ENCODE measurements at regions not wholly inside any gene's neighbourhood (a gene's known extent, or its start where the extent isn't known, plus 50 kb on each side); places are given as distances from the start of the nearest gene placed in this dataset.

- H3K36me3 Mint-ChIP-seq (ENCODE audit: low read depth) = no peaks in the 10 kb centered on the region
- no peak overlapping the region for H3K4me3 Mint-ChIP-seq
- H3K9me3 Mint-ChIP-seq = no peaks in the 10 kb centered on the region
- H3K27ac Mint-ChIP-seq = no peak overlapping the region
- intact Hi-C loops (cut with micrococcal nuclease) = no loop called here
- H3K27me3 Mint-ChIP-seq = no peaks in the 10 kb centered on the region
- H3K4me1 Mint-ChIP-seq (ENCODE audit: low read depth) = no peaks in the 10 kb centered on the region
These were observed 311.1 kb upstream of the MAF start for GRCh38 chr16:79911660-79912059.

GRCh38 chr16:79909571-79909970, 309.0 kb upstream of the MAF start:
- Mint-ChIP-seq H3K4me1 (ENCODE audit: low read depth) (no peaks in the 10 kb centered on the region), H3K27me3 (no peaks in the 10 kb centered on the region), H3K27ac (no peak overlapping the region), H3K9me3 (no peaks in the 10 kb centered on the region), H3K36me3 (ENCODE audit: low read depth) (no peaks in the 10 kb centered on the region), H3K4me3 (no peak overlapping the region)
- intact Hi-C loops (cut with micrococcal nuclease) = no loop called here

- Mint-ChIP-seq H3K4me3 (no peak overlapping the region), H3K36me3 (ENCODE audit: low read depth) (no peaks in the 10 kb centered on the region), H3K9me3 (no peaks in the 10 kb centered on the region), H3K4me1 (ENCODE audit: low read depth) (no peaks in the 10 kb centered on the region), H3K27ac (no peak overlapping the region), H3K27me3 (no peaks in the 10 kb centered on the region)
- intact Hi-C loops (cut with micrococcal nuclease) = no loop called here
These were observed 302.9 kb upstream of the MAF start for GRCh38 chr16:79903471-79903870.

- no peaks in the 10 kb centered on the region for H3K36me3 Mint-ChIP-seq (ENCODE audit: low read depth)
- no peak overlapping the region for H3K4me3 Mint-ChIP-seq
- H3K9me3 Mint-ChIP-seq = no peaks in the 10 kb centered on the region
- intact Hi-C loops (cut with micrococcal nuclease) = no loop called here
- no peaks in the 10 kb centered on the region for H3K4me1 Mint-ChIP-seq (ENCODE audit: low read depth)
- no peak overlapping the region for H3K27ac Mint-ChIP-seq
- no peaks in the 10 kb centered on the region for H3K27me3 Mint-ChIP-seq
These were observed 301.8 kb upstream of the MAF start for GRCh38 chr16:79902351-79902750.

DNA sequence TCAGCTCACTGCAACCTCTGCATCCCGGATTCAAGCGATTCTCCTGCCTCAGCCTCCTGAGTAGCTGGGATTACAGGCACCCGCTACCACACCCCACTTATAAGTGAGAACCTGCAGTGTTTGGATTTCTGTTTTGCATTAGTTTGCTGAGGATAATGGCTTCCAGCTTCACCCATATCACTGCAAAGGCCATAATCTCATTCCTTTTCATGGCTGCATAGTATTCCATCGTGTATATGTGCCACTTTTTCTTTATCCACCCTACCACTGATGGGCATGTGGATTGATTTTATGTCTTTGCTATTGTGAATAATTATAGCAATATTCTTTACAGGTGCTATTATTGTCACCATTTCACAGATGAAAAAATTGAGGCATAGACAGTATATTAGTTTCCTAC, 301.0 kb upstream of the MAF start:
- H3K9me3 Mint-ChIP-seq = no peaks in the 10 kb centered on the region
- intact Hi-C loops (cut with micrococcal nuclease) = no loop called here
- H3K4me3 Mint-ChIP-seq = no peak overlapping the region

DNA sequence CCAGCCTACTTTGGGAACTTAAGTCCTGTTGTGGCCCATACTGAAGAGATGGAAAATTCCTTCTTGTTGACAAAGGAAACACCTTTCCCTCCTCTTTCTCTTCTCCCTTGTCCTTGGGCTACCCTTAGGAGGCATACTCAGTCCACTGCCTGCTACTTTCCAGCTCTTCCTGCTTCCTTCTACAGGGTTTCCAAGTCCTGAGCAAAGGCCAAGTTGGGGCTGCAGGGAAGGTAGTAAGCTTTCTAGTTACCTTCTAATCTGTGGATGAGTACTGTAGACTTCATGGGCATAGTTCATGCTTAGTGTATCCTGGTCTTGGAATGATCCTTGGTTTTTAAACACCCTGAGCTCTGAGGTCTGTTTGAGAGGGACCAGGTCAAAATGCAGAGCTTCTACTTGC, 299.2 kb upstream of the MAF start:
- intact Hi-C loops (cut with micrococcal nuclease) = no loop called here
- Mint-ChIP-seq H3K27ac (no peak overlapping the region), H3K36me3 (ENCODE audit: low read depth) (no peaks in the 10 kb centered on the region), H3K4me1 (ENCODE audit: low read depth) (no peaks in the 10 kb centered on the region), H3K27me3 (no peaks in the 10 kb centered on the region), H3K4me3 (no peak overlapping the region), H3K9me3 (no peaks in the 10 kb centered on the region)

More for the DNA sequence above, 301.0 kb upstream of the MAF start:
- Mint-ChIP-seq H3K36me3 (ENCODE audit: low read depth) (no peaks in the 10 kb centered on the region), H3K4me1 (ENCODE audit: low read depth) (no peaks in the 10 kb centered on the region), H3K27me3 (no peaks in the 10 kb centered on the region), H3K27ac (no peak overlapping the region)

DNA sequence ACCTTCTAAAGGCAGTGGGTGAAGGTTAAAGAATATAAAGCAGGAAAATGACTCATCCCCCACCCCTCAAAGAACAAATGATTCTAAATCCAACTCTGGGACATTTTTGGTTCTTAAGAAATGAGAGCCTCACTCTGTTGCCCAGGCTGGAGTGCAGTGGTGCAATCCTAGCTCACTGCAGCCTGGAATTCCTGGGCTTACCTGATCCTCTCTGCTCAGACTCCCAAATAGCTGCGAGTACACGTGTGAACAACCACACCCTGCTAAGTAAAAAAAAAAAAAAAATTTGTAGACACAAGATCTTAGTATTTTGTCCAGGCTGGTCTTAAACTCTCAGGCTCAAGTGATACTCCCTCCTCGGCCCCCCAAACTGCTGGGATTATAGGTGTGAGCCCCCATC, 298.8 kb upstream of the MAF start:
- intact Hi-C loops (cut with micrococcal nuclease) = no loop called here
- Mint-ChIP-seq H3K36me3 (ENCODE audit: low read depth) (no peaks in the 10 kb centered on the region), H3K27ac (no peak overlapping the region), H3K27me3 (no peaks in the 10 kb centered on the region), H3K9me3 (no peaks in the 10 kb centered on the region), H3K4me3 (no peak overlapping the region), H3K4me1 (ENCODE audit: low read depth) (no peaks in the 10 kb centered on the region)

DNA sequence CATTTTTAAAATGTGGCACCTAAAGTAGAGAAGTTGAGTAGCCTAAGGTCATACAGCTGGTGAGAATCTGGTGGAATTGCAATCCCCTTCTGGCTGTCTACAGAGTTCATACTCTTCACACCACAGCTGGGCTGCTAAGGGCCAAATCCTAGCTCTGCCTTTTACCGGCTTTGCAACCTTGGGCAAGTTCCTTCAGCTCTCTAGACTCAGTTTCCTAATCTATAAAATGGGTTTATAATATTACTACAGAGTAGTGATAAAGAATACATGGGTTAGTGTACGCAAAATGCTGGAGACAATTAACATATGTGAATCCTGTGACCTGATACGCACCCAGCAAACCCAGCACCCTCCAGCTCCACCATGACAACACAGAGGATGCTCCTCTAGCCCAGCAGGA, 298.2 kb upstream of the MAF start:
- intact Hi-C loops (cut with micrococcal nuclease) = no loop called here

DNA sequence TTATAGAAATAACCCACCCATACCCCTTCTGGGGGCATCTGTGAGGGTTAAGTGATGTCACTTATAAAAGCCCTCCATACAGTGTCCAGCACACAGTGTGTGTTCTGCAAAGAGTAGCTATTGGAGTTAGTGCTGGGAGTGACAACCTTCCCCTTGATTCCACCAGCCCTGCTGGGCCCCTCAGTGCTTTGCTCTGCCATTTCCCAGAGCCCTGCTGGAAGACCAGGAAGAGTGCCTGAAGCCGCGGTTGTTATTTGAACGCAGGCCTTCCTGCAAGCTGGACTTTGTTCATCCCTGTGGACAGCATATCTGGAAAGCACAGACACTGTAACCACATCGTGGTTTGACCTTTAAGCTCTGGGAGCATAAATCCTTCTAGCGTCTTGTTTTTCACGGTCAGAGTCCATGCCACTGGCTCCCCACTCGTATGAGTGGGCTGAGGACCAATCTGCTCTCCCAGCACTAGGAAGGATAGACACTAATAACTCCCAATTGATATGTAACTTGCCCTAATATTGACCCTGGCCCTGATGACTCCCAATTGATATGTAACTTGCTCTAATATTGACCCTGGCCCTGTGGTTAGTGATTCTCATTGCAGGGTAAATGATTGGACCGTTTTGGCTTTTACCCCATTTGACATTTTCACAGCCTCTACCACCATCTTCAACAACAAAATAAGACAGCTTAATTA, 297.1 kb upstream of the MAF start:
- no peak overlapping the region for H3K27ac Mint-ChIP-seq
- no peaks in the 10 kb centered on the region for H3K36me3 Mint-ChIP-seq (ENCODE audit: low read depth)
- H3K4me3 Mint-ChIP-seq = no peak overlapping the region
- H3K27me3 Mint-ChIP-seq = no peaks in the 10 kb centered on the region
- H3K4me1 Mint-ChIP-seq (ENCODE audit: low read depth) = no peaks in the 10 kb centered on the region
- intact Hi-C loops (cut with micrococcal nuclease) = no loop called here
- no peaks in the 10 kb centered on the region for H3K9me3 Mint-ChIP-seq

More for the DNA sequence above, 298.2 kb upstream of the MAF start:
- H3K4me1 Mint-ChIP-seq (ENCODE audit: low read depth) = no peaks in the 10 kb centered on the region
- no peak overlapping the region for H3K4me3 Mint-ChIP-seq
- H3K27me3 Mint-ChIP-seq = no peaks in the 10 kb centered on the region
- no peaks in the 10 kb centered on the region for H3K36me3 Mint-ChIP-seq (ENCODE audit: low read depth)
- no peaks in the 10 kb centered on the region for H3K9me3 Mint-ChIP-seq
- H3K27ac Mint-ChIP-seq = no peak overlapping the region

GRCh38 chr16:79897104-79897452, 296.5 kb upstream of the MAF start:
- H3K27me3 Mint-ChIP-seq = no peaks in the 10 kb centered on the region
- no peaks in the 10 kb centered on the region for H3K9me3 Mint-ChIP-seq
- intact Hi-C loops (cut with micrococcal nuclease) = no loop called here
- no peaks in the 10 kb centered on the region for H3K36me3 Mint-ChIP-seq (ENCODE audit: low read depth)
- H3K4me1 Mint-ChIP-seq (ENCODE audit: low read depth) = no peaks in the 10 kb centered on the region
- H3K27ac Mint-ChIP-seq = no peak overlapping the region
- no peak overlapping the region for H3K4me3 Mint-ChIP-seq

DNA sequence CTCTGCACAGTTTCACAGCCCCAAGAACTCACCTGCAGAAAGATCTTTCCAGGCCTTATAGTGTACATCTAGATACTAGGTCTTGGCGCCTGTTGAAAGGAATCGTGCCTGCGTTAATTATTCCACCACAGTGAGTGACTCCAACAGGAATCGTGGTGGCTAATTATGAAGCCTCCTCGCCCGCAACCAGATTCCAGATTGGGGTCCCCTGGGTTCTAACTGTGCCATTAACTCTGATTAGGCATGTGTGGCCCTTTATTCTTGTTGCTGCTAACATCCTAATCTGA, 295.3 kb upstream of the MAF start:
- Mint-ChIP-seq H3K27ac (no peak overlapping the region), H3K36me3 (ENCODE audit: low read depth) (no peaks in the 10 kb centered on the region), H3K27me3 (no peaks in the 10 kb centered on the region), H3K9me3 (no peaks in the 10 kb centered on the region), H3K4me3 (no peak overlapping the region), H3K4me1 (ENCODE audit: low read depth) (no peaks in the 10 kb centered on the region)
- intact Hi-C loops (cut with micrococcal nuclease) = no loop called here

DNA sequence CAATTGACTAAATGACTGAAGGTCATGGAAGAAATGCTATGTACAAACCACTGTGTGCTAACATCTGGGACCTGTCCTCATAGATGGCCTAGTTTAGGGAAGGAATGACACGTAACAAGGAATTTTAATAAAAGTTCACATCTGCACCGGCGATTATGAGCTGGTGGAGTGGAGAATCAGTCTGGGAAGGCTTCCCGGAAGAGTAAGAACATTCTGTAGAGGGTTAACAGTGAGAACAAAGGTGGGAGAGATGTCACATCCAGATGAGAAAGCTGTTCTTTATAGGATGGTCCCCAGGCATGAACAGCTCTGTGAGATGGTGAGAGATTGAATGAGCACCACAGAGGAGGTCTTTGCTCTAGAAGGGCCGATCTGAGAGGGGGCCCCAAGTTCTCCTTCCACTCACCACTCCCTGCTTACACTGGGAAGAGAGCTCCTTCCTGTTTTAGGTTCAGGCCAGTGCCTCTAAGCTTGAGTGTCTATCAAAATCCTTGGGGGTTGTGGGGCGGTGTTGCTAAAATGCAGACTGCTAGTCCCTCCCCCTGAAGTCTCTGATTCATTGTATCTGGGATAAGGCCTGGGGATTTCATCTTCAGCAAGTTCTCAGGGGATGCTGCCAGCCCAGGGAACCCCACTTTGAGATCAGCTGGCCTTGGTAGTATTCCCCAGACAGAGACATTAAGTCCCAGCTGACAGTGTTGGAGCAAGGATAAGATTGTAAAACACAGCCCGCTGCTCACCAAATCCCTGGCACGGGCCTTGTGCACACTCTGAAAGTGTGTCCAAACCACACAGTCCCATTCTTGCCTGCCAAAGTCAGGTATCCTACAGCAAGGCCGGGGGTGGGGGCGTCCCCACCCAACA, 294.7 kb upstream of the MAF start:
- intact Hi-C loops (cut with micrococcal nuclease) = no loop called here
- H3K36me3 Mint-ChIP-seq (ENCODE audit: low read depth) = no peaks in the 10 kb centered on the region
- no peaks in the 10 kb centered on the region for H3K9me3 Mint-ChIP-seq

GRCh38 chr16:79893445-79893844, 292.9 kb upstream of the MAF start:
- Mint-ChIP-seq H3K27ac (no peak overlapping the region), H3K27me3 (no peaks in the 10 kb centered on the region), H3K36me3 (ENCODE audit: low read depth) (no peaks in the 10 kb centered on the region), H3K4me1 (ENCODE audit: low read depth) (no peaks in the 10 kb centered on the region), H3K9me3 (no peaks in the 10 kb centered on the region), H3K4me3 (no peak overlapping the region)
- intact Hi-C loops (cut with micrococcal nuclease) = no loop called here

More for the DNA sequence above, 294.7 kb upstream of the MAF start:
- H3K4me1 Mint-ChIP-seq (ENCODE audit: low read depth) = no peaks in the 10 kb centered on the region
- H3K4me3 Mint-ChIP-seq = no peak overlapping the region
- no peaks in the 10 kb centered on the region for H3K27me3 Mint-ChIP-seq
- H3K27ac Mint-ChIP-seq = no peak overlapping the region

DNA sequence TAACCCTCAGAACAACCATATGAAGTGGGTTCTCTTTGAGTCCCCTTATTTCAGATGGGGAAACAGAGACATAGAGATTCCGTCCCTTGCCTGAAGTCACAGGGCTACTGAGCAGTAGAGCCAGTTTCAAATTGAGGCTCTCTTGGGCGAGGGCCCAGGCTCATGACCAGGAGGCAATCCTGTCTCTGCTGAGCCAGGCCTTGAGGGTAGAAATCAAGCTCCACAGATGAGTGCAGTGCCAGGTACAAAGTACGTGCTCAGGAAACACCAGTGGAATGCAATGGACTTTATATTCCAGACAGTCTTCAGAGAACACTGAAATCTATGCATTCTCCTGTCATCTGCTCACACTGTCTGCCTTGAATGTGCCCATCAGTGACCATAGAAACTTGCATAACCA, 291.7 kb upstream of the MAF start:
- no peaks in the 10 kb centered on the region for H3K4me1 Mint-ChIP-seq (ENCODE audit: low read depth)
- H3K4me3 Mint-ChIP-seq = no peak overlapping the region
- H3K27me3 Mint-ChIP-seq = no peaks in the 10 kb centered on the region
- intact Hi-C loops (cut with micrococcal nuclease) = no loop called here
- no peak overlapping the region for H3K27ac Mint-ChIP-seq
- no peaks in the 10 kb centered on the region for H3K9me3 Mint-ChIP-seq
- H3K36me3 Mint-ChIP-seq (ENCODE audit: low read depth) = no peaks in the 10 kb centered on the region

DNA sequence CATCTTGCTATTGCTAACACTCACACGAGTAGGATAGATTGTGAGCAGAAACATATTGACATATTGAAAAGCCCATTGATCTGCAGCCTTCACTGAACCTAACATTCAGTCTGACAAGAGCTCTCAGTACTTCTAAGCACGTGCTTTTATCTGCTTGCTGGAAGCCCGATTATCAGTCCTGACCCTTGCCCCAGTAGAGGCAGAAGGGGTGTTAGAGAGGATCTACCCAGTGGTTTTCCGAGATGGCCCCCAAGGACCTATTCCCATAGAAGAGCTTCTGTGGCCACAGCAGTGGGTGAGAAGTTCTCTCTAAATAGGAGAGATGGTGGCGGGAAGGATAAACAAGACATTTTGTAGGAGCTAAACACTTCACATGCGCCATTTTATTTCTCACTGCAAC, 290.9 kb upstream of the MAF start:
- Mint-ChIP-seq H3K4me3 (no peak overlapping the region), H3K4me1 (ENCODE audit: low read depth) (no peaks in the 10 kb centered on the region), H3K36me3 (ENCODE audit: low read depth) (no peaks in the 10 kb centered on the region), H3K27ac (no peak overlapping the region), H3K9me3 (no peaks in the 10 kb centered on the region), H3K27me3 (no peaks in the 10 kb centered on the region)
- intact Hi-C loops (cut with micrococcal nuclease) = no loop called here

Data from dendritic cell treated with granulocyte-macrophage colony-stimulating factor and Interleukin-4, amounts not matched to agents 40 ng/mL and 50 ng/mL, for 4 days (primary cell).